Neural cell (in vitro differentiated cells): ENCODE measurements at regions not wholly inside any gene's neighbourhood (a gene's known extent, or its start where the extent isn't known, plus 50 kb on each side); places are given as distances from the start of the nearest gene placed in this dataset.

Source experiments
- H2AFZ ChIP-seq: fragments of 200-600, 300-800 bp; sonication (generic), shearing (Covaris generic); 2 replicates; pipeline ENCODE4 v1.6.0; 2014; ENCODE audit warnings: low read depth, mild to moderate bottlenecking, antibody characterized with exemption, low read length, moderate library complexity
- H3F3A ChIP-seq: fragments of 200-600 bp; shearing (Covaris generic); 2 replicates; pipeline ENCODE4 v1.6.1; 2016; ENCODE audit warnings: mild to moderate bottlenecking, moderate library complexity, mixed read lengths, antibody characterized with exemption, low read length; ENCODE audit not compliant: insufficient read depth, poor library complexity, severe bottlenecking
- H3K27ac ChIP-seq: fragments of 200-600, 300-800 bp; sonication (generic), shearing (Covaris generic); 2 replicates; pipeline ENCODE4 v1.5.1; 2014; ENCODE audit warnings: mild to moderate bottlenecking, low read length, moderate library complexity
- H3K27me3 ChIP-seq: fragments of 300-800, 200-600 bp; sonication (generic), shearing (Covaris generic); 2 replicates; pipeline ENCODE4 v1.6.0; 2014; ENCODE audit warnings: mild to moderate bottlenecking, low read depth, low read length, moderate library complexity; ENCODE audit not compliant: insufficient read depth
- H3K36me3 ChIP-seq: fragments of 300-800, 200-600 bp; sonication (generic), shearing (Covaris generic); 2 replicates; pipeline ENCODE4 v1.5.1; 2014; ENCODE audit warnings: mild to moderate bottlenecking, antibody characterized with exemption, low read length, moderate library complexity; ENCODE audit not compliant: insufficient read depth
- H3K4me2 ChIP-seq: fragments of 300-800, 200-600 bp; sonication (generic), shearing (Covaris generic); 2 replicates; pipeline ENCODE4 v1.6.0; 2014; ENCODE audit warnings: mild to moderate bottlenecking, low read length
- H3K4me3 ChIP-seq: fragments of 300-800, 200-600 bp; sonication (generic), shearing (Covaris generic); 2 replicates; pipeline ENCODE4 v1.5.1; 2014; ENCODE audit warnings: mild to moderate bottlenecking, low read length, moderate library complexity
- H3K79me2 ChIP-seq: fragments of 200-600 bp; shearing (Covaris generic); replicated peaks from 2 replicates; pipeline ENCODE4 v1.6.0; 2014; ENCODE audit warnings: mild to moderate bottlenecking, low read length, moderate library complexity; ENCODE audit not compliant: insufficient read depth
- H3K9ac ChIP-seq: fragments of 300-800, 200-600 bp; sonication (generic), shearing (Covaris generic); 2 replicates; pipeline ENCODE4 v1.6.1; 2016; ENCODE audit warnings: mild to moderate bottlenecking, low read length, mixed read lengths
- H3K9me2 ChIP-seq: fragments of 200-600 bp; shearing (Covaris generic); 2 replicates; pipeline ENCODE4 v1.6.1; 2016; ENCODE audit warnings: mild to moderate bottlenecking, low read length, mixed read lengths; ENCODE audit not compliant: insufficient read depth
- H3K9me3 ChIP-seq: fragments of 200-600, 300-800 bp; sonication (generic), shearing (Covaris generic); 2 replicates; pipeline ENCODE4 v1.6.1; 2016; ENCODE audit warnings: mild to moderate bottlenecking, mixed run types, low read length, moderate library complexity, mixed read lengths
- H4K20me1 ChIP-seq: fragments of 200-600 bp; shearing (Covaris generic); 2 replicates; pipeline ENCODE4 v1.6.1; 2016; ENCODE audit warnings: mild to moderate bottlenecking, mixed run types; ENCODE audit not compliant: insufficient read depth
- EP300 ChIP-seq: fragments of 450-650 bp; conservative IDR thresholded peaks from 2 replicates; pipeline ENCODE4 v1.6.1; 2014; ENCODE audit warnings: antibody characterized with exemption, mild to moderate bottlenecking, moderate library complexity; ENCODE audit not compliant: poor library complexity, severe bottlenecking
- EZH2 ChIP-seq: fragments of 200-600, 300-800 bp; shearing (Covaris generic), sonication (generic); IDR thresholded peaks from 2 replicates; pipeline ENCODE4 v1.6.1; 2014; ENCODE audit warnings: antibody characterized with exemption, low read length, borderline replicate concordance, mild to moderate bottlenecking; ENCODE audit not compliant: insufficient read depth, poor library complexity, severe bottlenecking
- MXI1 ChIP-seq: fragments of 450-650 bp; conservative IDR thresholded peaks from 2 replicates; pipeline ENCODE4 v1.6.1; 2014; ENCODE audit warnings: antibody characterized with exemption, mild to moderate bottlenecking; ENCODE audit not compliant: poor library complexity, severe bottlenecking
- POLR2AphosphoS5 ChIP-seq: IDR thresholded peaks from 2 replicates; pipeline ENCODE4 v1.6.1; 2012
- RAD21 ChIP-seq: fragments of 450-650 bp; conservative IDR thresholded peaks from 2 replicates; pipeline ENCODE4 v1.6.1; 2014; ENCODE audit warnings: antibody characterized with exemption, mild to moderate bottlenecking, moderate library complexity
- SMC3 ChIP-seq: fragments of 450-650 bp; conservative IDR thresholded peaks from 2 replicates; pipeline ENCODE4 v1.6.1; 2014; ENCODE audit warnings: antibody characterized with exemption, mild to moderate bottlenecking, moderate library complexity; ENCODE audit not compliant: poor library complexity
- TAF1 ChIP-seq: IDR thresholded peaks from 2 replicates; pipeline ENCODE4 v1.6.1; 2012; ENCODE audit warnings: low read depth
- TF ChIP-seq, protein P1 (sequence below): IDR thresholded peaks from 2 replicates; pipeline ENCODE4 v1.6.1; 2012; ENCODE audit warnings: borderline replicate concordance
- TF ChIP-seq, protein P2 (sequence below): fragments of 450-650 bp; IDR thresholded peaks from 2 replicates; pipeline ENCODE4 v1.5.1; 2014; ENCODE audit warnings: antibody characterized with exemption, mild to moderate bottlenecking, moderate library complexity; ENCODE audit not compliant: poor library complexity, severe bottlenecking

- Histone ChIP-seq H3K9ac (no peak overlapping the region), H3K9me2 (no peaks in the 10 kb centered on the region), H3K4me3 (no peak overlapping the region), H3K27ac (no peak overlapping the region), H2AFZ (no peak overlapping the region), H3K36me3 (no peaks in the 10 kb centered on the region), H3K27me3 (no peaks in the 10 kb centered on the region), H3K79me2 (no peaks in the 10 kb centered on the region), H3K9me3 (no peaks in the 10 kb centered on the region), H3F3A (no peaks in the 10 kb centered on the region), H3K4me2 (no peak overlapping the region), H4K20me1 (no peaks in the 10 kb centered on the region)
- no peak for TF ChIP-seq EP300
- TF ChIP-seq, protein P1, sequence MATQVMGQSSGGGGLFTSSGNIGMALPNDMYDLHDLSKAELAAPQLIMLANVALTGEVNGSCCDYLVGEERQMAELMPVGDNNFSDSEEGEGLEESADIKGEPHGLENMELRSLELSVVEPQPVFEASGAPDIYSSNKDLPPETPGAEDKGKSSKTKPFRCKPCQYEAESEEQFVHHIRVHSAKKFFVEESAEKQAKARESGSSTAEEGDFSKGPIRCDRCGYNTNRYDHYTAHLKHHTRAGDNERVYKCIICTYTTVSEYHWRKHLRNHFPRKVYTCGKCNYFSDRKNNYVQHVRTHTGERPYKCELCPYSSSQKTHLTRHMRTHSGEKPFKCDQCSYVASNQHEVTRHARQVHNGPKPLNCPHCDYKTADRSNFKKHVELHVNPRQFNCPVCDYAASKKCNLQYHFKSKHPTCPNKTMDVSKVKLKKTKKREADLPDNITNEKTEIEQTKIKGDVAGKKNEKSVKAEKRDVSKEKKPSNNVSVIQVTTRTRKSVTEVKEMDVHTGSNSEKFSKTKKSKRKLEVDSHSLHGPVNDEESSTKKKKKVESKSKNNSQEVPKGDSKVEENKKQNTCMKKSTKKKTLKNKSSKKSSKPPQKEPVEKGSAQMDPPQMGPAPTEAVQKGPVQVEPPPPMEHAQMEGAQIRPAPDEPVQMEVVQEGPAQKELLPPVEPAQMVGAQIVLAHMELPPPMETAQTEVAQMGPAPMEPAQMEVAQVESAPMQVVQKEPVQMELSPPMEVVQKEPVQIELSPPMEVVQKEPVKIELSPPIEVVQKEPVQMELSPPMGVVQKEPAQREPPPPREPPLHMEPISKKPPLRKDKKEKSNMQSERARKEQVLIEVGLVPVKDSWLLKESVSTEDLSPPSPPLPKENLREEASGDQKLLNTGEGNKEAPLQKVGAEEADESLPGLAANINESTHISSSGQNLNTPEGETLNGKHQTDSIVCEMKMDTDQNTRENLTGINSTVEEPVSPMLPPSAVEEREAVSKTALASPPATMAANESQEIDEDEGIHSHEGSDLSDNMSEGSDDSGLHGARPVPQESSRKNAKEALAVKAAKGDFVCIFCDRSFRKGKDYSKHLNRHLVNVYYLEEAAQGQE, result no peak
- no peak for TF ChIP-seq MXI1
- TF ChIP-seq, protein P2, sequence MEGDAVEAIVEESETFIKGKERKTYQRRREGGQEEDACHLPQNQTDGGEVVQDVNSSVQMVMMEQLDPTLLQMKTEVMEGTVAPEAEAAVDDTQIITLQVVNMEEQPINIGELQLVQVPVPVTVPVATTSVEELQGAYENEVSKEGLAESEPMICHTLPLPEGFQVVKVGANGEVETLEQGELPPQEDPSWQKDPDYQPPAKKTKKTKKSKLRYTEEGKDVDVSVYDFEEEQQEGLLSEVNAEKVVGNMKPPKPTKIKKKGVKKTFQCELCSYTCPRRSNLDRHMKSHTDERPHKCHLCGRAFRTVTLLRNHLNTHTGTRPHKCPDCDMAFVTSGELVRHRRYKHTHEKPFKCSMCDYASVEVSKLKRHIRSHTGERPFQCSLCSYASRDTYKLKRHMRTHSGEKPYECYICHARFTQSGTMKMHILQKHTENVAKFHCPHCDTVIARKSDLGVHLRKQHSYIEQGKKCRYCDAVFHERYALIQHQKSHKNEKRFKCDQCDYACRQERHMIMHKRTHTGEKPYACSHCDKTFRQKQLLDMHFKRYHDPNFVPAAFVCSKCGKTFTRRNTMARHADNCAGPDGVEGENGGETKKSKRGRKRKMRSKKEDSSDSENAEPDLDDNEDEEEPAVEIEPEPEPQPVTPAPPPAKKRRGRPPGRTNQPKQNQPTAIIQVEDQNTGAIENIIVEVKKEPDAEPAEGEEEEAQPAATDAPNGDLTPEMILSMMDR, result no peak
- TF ChIP-seq RAD21, result no peak
- TF ChIP-seq POLR2AphosphoS5, result no peak
- no peak for TF ChIP-seq SMC3
- TF ChIP-seq TAF1, result no peak
- TF ChIP-seq EZH2, result no peak
These were observed 267.2 kb upstream of the SULF2 start for GRCh38 chr20:48052475-48052835.

DNA sequence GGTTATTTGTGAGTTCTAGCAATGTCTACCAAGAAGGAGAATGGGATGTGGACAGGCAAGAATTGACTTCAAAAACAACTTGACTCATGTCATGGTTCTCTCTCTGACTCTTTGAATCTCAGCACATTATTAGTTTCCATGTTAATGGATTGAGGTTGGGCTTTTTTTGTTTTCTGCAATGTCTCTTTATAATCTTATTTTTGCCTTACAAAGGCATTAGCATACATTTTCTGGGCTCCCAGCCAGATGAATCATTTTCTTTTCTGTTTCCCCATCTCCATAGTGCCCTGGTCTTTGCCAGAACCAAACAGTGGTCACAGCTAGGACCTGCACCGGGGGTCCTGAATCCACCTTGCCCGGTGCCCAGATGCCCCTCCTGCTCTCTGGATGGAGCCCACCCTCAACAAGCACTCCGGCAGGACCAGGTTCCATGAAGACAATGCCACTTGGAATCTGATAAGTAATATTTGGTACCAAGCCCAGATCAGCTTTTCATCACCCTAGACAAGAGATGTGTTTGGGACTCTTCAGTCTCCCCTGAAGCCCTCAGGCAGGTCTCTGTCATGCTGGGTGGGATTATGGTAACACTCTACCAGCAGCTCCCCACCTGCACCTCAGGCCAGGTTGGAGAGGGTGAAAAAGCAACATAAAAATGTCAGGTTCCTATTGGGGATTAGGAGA is 266.7 kb upstream of the SULF2 start:
- no peaks in the 10 kb centered on the region for H3K27me3 ChIP-seq
- no peaks in the 10 kb centered on the region for H3K79me2 ChIP-seq
- H3K9ac ChIP-seq, result no peak overlapping the region
- H3K36me3 ChIP-seq, result no peaks in the 10 kb centered on the region
- H3K4me3 ChIP-seq, result no peak overlapping the region
- no peaks in the 10 kb centered on the region for H3F3A ChIP-seq
- no peak overlapping the region for H3K4me2 ChIP-seq
- no peak overlapping the region for H3K27ac ChIP-seq
- H2AFZ ChIP-seq, result no peak overlapping the region
- no peaks in the 10 kb centered on the region for H3K9me3 ChIP-seq
- no peaks in the 10 kb centered on the region for H4K20me1 ChIP-seq
- H3K9me2 ChIP-seq, result no peaks in the 10 kb centered on the region
- TF ChIP-seq, protein P1, result no peak
- TF ChIP-seq SMC3 (no peak), EP300 (no peak), TAF1 (no peak), POLR2AphosphoS5 (no peak), EZH2 (no peak), RAD21 (no peak), MXI1 (no peak)
- TF ChIP-seq, protein P2, result no peak
